Endothelial cell of umbilical vein (primary cell): ENCODE measurements at regions not wholly inside any gene's neighbourhood (a gene's known extent, or its start where the extent isn't known, plus 50 kb on each side); places are given as distances from the start of the nearest gene placed in this dataset.
"Not testable (repeated sequence)": the region's sequence is repeated elsewhere in the genome, so short reads cannot be mapped to it uniquely, and the experiment has no call there.

Experiments
- BruUV-seq: library from RNA; stranded (reverse); fragments of 400-500 nt; replicated peaks from 2 replicates; lab custom pipeline; 2021; lab: Mats Ljungman, UMichigan
- CTCF ChIA-PET: fragments of 300-600, 350-600 bp; sonication (Branson Sonifier 250); formaldehyde crosslinking; loops from one replicate; lab custom pipeline; 2021; ENCODE audit warnings: antibody characterized with exemption, inconsistent platforms; lab: Charles Lee
- POLR2A ChIA-PET: fragments of 300-600, 350-600 bp; sonication (Branson Sonifier 250); formaldehyde crosslinking; loops from one replicate; lab custom pipeline; 2021; ENCODE audit warnings: antibody characterized with exemption, inconsistent platforms; lab: Charles Lee
- DNase-seq: peaks from one replicate; pipeline ENCODE4 v3.0.0-alpha.2; 2011; ENCODE audit warnings: low read depth, low spot score
- FAIRE-seq: peaks from 2 replicates; lab custom pipeline; 2011; peaks lifted over from hg19 to GRCh38; lab: Jason Lieb, UNC
- H2AFZ ChIP-seq: 2 replicates; pipeline ENCODE4 v1.6.0; 2012; ENCODE audit warnings: low read depth, low read length, control low read depth, inconsistent platforms
- H3K27ac ChIP-seq: 2 replicates; pipeline ENCODE4 v1.5.1; 2011; ENCODE audit warnings: low read depth, mild to moderate bottlenecking, control low read depth, low read length, moderate library complexity; ENCODE audit not compliant: insufficient read depth
- H3K27me3 ChIP-seq, 2 experiments: 2 replicates each; pipeline versions ENCODE4 v1.6.0 to v1.6.1; 2011; ENCODE audit warnings: low read length in 2 of 2, mixed read lengths in 1 of 2; ENCODE audit not compliant: control insufficient read depth in 2 of 2, insufficient read depth in 2 of 2
- H3K36me3 ChIP-seq, 2 experiments: 2 replicates in 1 of 2; 3 replicates in 1 of 2; pipeline ENCODE4 v1.5.1; 2011; ENCODE audit warnings: low read length in 2 of 2, mild to moderate bottlenecking in 1 of 2, moderate library complexity in 1 of 2; ENCODE audit not compliant: control insufficient read depth in 2 of 2, insufficient read depth in 2 of 2; ENCODE audit errors: extremely low read depth in 1 of 2
- H3K4me1 ChIP-seq: 3 replicates; pipeline ENCODE4 v1.5.1; 2011; ENCODE audit warnings: mild to moderate bottlenecking, low read length; ENCODE audit not compliant: control insufficient read depth, insufficient read depth; ENCODE audit errors: extremely low read depth
- H3K4me2 ChIP-seq: 2 replicates; pipeline ENCODE4 v1.6.1; 2011; ENCODE audit warnings: low read length, control low read depth, mixed read lengths; ENCODE audit not compliant: insufficient read depth
- H3K4me3 ChIP-seq, 3 experiments: fragments of 200-600 bp in 1 of 3; sonication (generic), shearing (Covaris generic) in 1 of 3; replicated peaks in 1 of 3; 2 replicates each; pipeline ENCODE4 v1.5.1; 2011 to 2016; ENCODE audit warnings: control low read depth in 3 of 3, low read length in 3 of 3, mild to moderate bottlenecking in 2 of 3, inconsistent platforms in 1 of 3, low read depth in 1 of 3, moderate library complexity in 1 of 3; ENCODE audit not compliant: insufficient read depth in 1 of 3
- H3K79me2 ChIP-seq: 2 replicates; pipeline ENCODE4 v1.6.0; 2012; ENCODE audit warnings: low read length, inconsistent platforms; ENCODE audit not compliant: control insufficient read depth, insufficient read depth
- H3K9ac ChIP-seq: replicated peaks from 2 replicates; pipeline ENCODE3; 2011; ENCODE audit warnings: low read length, control low read depth; ENCODE audit not compliant: insufficient read depth; ENCODE audit errors: extremely low read depth
- H3K9me1 ChIP-seq: replicated peaks from 3 replicates; pipeline ENCODE4 v1.6.0; 2011; ENCODE audit warnings: mild to moderate bottlenecking, low read length; ENCODE audit not compliant: control insufficient read depth, insufficient read depth; ENCODE audit errors: extremely low read depth
- H3K9me3 ChIP-seq: replicated peaks from 2 replicates; pipeline ENCODE4 v1.5.1; 2012; ENCODE audit warnings: low read length, inconsistent platforms; ENCODE audit not compliant: control insufficient read depth, insufficient read depth
- H4K20me1 ChIP-seq: replicated peaks from 2 replicates; pipeline ENCODE3; 2011; ENCODE audit warnings: mild to moderate bottlenecking, low read length; ENCODE audit not compliant: control insufficient read depth, insufficient read depth; ENCODE audit errors: extremely low read depth
- FOS ChIP-seq: IDR thresholded peaks from 2 replicates; pipeline ENCODE4 v1.6.1; 2011; ENCODE audit warnings: mild to moderate bottlenecking, low read length, moderate library complexity, borderline replicate concordance; ENCODE audit not compliant: insufficient read depth
- GATA2 ChIP-seq: IDR thresholded peaks from 2 replicates; pipeline ENCODE4 v1.7.0; 2011; ENCODE audit warnings: low read depth, mild to moderate bottlenecking, moderate library complexity, mixed read lengths, low read length; ENCODE audit not compliant: insufficient read length, insufficient read depth
- MYC ChIP-seq: IDR thresholded peaks from one replicate; pipeline ENCODE4 v1.6.1; 2011; ENCODE audit warnings: mild to moderate bottlenecking, low read depth, low read length
- POLR2AphosphoS5 ChIP-seq: IDR thresholded peaks from 2 replicates; pipeline ENCODE4 v1.6.1; 2012; ENCODE audit warnings: low read depth, mild to moderate bottlenecking, control low read depth, low read length, moderate library complexity; ENCODE audit not compliant: insufficient read depth
- dilution Hi-C: fragments of 300-500 bp; cut with MboI; formaldehyde crosslinking; loops from one replicate; pipeline ENCODE4 v1.15.0; 2019; ENCODE audit warnings: low sequenced_read_pairs; ENCODE audit not compliant: extremely low pct_ligation_motif_present
- intact Hi-C: fragments of 100-400 bp; cut with micrococcal nuclease; formaldehyde crosslinking; loops from one replicate; pipeline ENCODE4 v1.10.0; 2022
- TF ChIP-seq, protein P1 (sequence below): IDR thresholded peaks from 2 replicates; pipeline ENCODE4 v1.6.1; 2011; ENCODE audit not compliant: insufficient read depth, insufficient read length
- TF ChIP-seq, protein P2 (sequence below), 2 donors: IDR thresholded peaks; 1 replicate in 1 of 2; 2 replicates in 1 of 2; pipeline ENCODE4 v1.5.1; 2011; ENCODE audit warnings: low read length in 2 of 2, mild to moderate bottlenecking in 2 of 2, moderate library complexity in 2 of 2, control low read depth in 1 of 2, inconsistent platforms in 1 of 2, low read depth in 1 of 2; ENCODE audit not compliant: insufficient read depth in 1 of 2; ENCODE audit errors: extremely low read depth in 1 of 2

DNA sequence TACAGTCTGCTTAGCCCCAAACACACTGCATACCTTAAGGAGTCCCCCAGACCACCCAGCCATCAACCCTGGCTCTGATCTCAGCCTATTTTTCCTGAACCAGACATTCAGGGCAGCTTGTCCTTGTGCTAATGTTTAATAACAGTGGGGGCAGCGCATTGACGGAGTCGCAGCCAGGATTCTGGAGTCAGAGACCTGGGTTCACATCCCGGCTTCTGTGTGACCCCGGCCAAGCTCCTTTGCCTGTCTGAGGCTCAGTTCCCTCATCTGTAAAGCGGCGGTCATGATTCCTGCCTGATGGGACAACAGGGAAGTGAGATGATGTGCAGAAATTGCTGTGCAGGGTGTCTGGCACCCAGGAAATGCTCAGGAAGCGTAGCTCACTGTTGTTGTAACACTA, 63.1 kb downstream of the MATN1 start:
- no peak overlapping the region for H2AFZ ChIP-seq
- intact Hi-C loops: no loop called here
- H3K27ac ChIP-seq: no peak overlapping the region
- no TSS peak for BruUV-seq
- TF ChIP-seq FOS (no peak), POLR2AphosphoS5 (no peak)
- ChIA-PET CTCF (no interaction called here), POLR2A (no interaction called here)
- DNase-seq (no peak), FAIRE-seq (no peak)
- no peaks in the 10 kb centered on the region for H3K27me3 ChIP-seq
- no peaks in the 10 kb centered on the region for H4K20me1 ChIP-seq
- H3K9me3 ChIP-seq: no peaks in the 10 kb centered on the region
- no peak overlapping the region for H3K9ac ChIP-seq
- no peaks in the 10 kb centered on the region for H3K9me1 ChIP-seq
- no peaks in the 10 kb centered on the region for H3K36me3 ChIP-seq
- H3K4me2 ChIP-seq: no peak overlapping the region
- H3K4me1 ChIP-seq: no peaks in the 10 kb centered on the region
- no peak overlapping the region for H3K4me3 ChIP-seq
- no peaks in the 10 kb centered on the region for H3K79me2 ChIP-seq
- dilution Hi-C loops: no loop called here

DNA sequence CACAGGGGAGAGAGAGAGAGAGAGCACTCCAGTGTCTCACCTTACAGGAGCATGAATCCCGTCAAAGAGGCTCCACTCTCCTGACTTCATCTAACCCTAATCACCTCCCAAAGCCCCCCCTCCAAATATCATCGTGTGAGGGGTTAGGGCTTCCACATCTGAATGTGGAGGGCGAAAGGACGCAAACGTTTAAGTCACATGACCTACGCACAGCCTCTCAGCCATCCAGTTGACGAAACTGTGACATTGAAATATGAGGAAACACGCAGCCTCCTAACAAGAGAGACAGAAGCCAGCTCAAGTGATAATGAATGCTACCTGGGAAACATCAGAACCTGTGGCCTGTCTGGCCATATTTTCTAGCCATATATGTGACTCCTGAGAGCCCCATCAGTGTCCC, 63.7 kb downstream of the MATN1 start:
- Histone ChIP-seq H3K4me3 (no peak overlapping the region), H3K9ac (no peak overlapping the region), H3K27ac (no peak overlapping the region), H3K9me3 (no peaks in the 10 kb centered on the region), H3K36me3 (no peaks in the 10 kb centered on the region), H3K9me1 (no peaks in the 10 kb centered on the region), H3K4me2 (no peak overlapping the region), H2AFZ (no peak overlapping the region), H4K20me1 (no peaks in the 10 kb centered on the region), H3K27me3 (no peaks in the 10 kb centered on the region), H3K4me1 (no peaks in the 10 kb centered on the region), H3K79me2 (no peaks in the 10 kb centered on the region)
- POLR2A ChIA-PET: no interaction called here
- no peak for TF ChIP-seq GATA2
- TF ChIP-seq, protein P1, sequence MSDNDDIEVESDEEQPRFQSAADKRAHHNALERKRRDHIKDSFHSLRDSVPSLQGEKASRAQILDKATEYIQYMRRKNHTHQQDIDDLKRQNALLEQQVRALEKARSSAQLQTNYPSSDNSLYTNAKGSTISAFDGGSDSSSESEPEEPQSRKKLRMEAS: no peak
- TF ChIP-seq, protein P2, sequence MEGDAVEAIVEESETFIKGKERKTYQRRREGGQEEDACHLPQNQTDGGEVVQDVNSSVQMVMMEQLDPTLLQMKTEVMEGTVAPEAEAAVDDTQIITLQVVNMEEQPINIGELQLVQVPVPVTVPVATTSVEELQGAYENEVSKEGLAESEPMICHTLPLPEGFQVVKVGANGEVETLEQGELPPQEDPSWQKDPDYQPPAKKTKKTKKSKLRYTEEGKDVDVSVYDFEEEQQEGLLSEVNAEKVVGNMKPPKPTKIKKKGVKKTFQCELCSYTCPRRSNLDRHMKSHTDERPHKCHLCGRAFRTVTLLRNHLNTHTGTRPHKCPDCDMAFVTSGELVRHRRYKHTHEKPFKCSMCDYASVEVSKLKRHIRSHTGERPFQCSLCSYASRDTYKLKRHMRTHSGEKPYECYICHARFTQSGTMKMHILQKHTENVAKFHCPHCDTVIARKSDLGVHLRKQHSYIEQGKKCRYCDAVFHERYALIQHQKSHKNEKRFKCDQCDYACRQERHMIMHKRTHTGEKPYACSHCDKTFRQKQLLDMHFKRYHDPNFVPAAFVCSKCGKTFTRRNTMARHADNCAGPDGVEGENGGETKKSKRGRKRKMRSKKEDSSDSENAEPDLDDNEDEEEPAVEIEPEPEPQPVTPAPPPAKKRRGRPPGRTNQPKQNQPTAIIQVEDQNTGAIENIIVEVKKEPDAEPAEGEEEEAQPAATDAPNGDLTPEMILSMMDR (IDR thresholded peaks at IDR 0.05; ENCODE audit: extremely low read depth in 1 of 2, insufficient read depth in 1 of 2, low read depth in 1 of 2, low read length in 2 of 2): no peak
- TF ChIP-seq FOS: no peak
- no peak for TF ChIP-seq MYC
- DNase-seq (no peak), FAIRE-seq (no peak)
- dilution Hi-C loops (no loop called here), intact Hi-C loops (no loop called here)
- CTCF ChIA-PET: no interaction called here
- BruUV-seq: no TSS peak

DNA sequence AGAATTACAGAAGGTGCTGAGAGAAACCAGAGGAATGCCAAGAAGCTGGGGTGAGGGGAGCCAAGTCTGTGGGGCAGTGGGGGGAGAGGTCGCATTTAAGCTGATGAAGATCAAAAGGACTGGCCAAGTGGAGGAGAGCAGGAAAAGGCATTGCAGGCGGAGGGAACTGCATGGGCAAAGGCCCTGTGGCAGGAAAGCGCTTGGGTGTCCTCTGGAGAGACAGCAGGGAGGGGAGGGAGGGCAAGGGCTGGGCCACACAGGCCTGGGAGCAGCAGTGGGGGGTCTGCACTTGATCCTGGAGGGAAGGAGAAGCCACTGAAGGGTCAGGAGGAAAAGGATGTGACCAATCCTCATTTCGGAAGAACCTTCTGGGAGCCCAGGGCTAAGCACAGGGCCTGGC, 65.0 kb downstream of the MATN1 start:
- FAIRE-seq, DNase-seq, intact Hi-C loops, H3K4me1 ChIP-seq, H3K79me2 ChIP-seq, BruUV-seq, H2AFZ ChIP-seq, H3K4me3 ChIP-seq, CTCF ChIA-PET, H3K4me2 ChIP-seq, H3K27me3 ChIP-seq, H3K9me3 ChIP-seq, H4K20me1 ChIP-seq, POLR2A ChIA-PET, H3K27ac ChIP-seq, H3K36me3 ChIP-seq, dilution Hi-C loops, H3K9ac ChIP-seq, H3K9me1 ChIP-seq: not testable (repeated sequence)
